Fibroblast of mammary gland (primary cell): ENCODE measurements at regions not wholly inside any gene's neighbourhood (a gene's known extent, or its start where the extent isn't known, plus 50 kb on each side); places are given as distances from the start of the nearest gene placed in this dataset.

Experiments used
- DNase-seq: peaks from one replicate; pipeline ENCODE4 v3.0.0-alpha.2; 2010; ENCODE audit warnings: low read depth
- H3K4me3 ChIP-seq: 2 replicates; pipeline ENCODE4 v1.5.1; 2011; ENCODE audit warnings: low read depth, mild to moderate bottlenecking, low read length, moderate library complexity; ENCODE audit not compliant: control insufficient read depth
- CTCF ChIP-seq: conservative IDR thresholded peaks from 2 replicates; pipeline ENCODE4 v1.5.1; 2011; ENCODE audit warnings: low read depth, low read length, inconsistent platforms; ENCODE audit not compliant: control insufficient read depth, insufficient read depth

GRCh38 chr14:34007902-34008301 lies 57.0 kb upstream of the EGLN3 start:
- no peak overlapping the region for H3K4me3 ChIP-seq
- no peak for TF ChIP-seq CTCF
- no peak for DNase-seq

GRCh38 chr14:34005901-34006300 lies 55.0 kb upstream of the EGLN3 start:
- no peak for DNase-seq
- no peak for TF ChIP-seq CTCF
- H3K4me3 ChIP-seq, result no peak overlapping the region

DNA sequence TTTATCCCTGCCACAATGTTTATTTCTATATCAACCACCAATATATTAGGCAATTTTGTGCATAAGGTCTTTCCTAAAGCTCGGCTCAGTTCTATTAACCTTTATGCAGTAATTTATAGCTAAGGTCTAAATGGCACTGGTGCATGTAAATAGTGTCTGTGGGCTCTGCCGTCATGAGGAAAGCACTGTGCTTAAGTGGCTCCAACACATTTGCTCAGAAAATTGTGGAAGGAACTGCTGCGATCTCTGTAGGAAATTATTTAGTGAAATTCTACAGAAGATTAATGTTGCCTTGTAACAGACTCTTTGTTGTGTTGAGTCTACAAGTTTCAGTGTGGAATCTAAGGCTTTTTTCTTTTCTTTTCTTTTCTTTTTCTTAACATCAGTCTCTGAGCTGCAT lies 54.0 kb upstream of the EGLN3 start:
- TF ChIP-seq CTCF, result no peak
- no peak overlapping the region for H3K4me3 ChIP-seq
- no peak for DNase-seq

DNA sequence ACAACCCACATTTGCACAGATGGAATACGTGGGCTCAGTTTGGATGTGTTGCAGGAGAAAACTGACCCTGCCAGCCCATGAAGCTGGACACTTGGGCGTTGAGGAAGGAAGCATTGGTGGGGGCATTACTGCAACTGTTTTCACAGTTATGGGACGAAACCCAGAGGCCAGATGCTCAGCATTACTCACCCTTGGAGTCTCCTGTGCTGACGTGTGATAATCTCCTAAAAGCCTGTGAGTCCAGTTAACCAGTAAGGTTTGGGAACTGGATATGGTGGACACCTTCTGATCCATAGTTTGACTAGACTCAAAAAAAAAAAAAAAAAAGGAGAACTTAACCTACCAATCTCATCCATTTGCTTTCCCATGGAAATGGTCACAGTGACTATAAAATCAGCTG lies 52.8 kb upstream of the EGLN3 start:
- peak; percentile 75 for DNase-seq
- TF ChIP-seq CTCF, result no peak
- no peak overlapping the region for H3K4me3 ChIP-seq

GRCh38 chr14:34003082-34003668 lies 52.3 kb upstream of the EGLN3 start:
- no peak for DNase-seq
- TF ChIP-seq CTCF, result no peak
- no peak overlapping the region for H3K4me3 ChIP-seq
